GM23338 (cell line): ENCODE measurements at regions not wholly inside any gene's neighbourhood (a gene's known extent, or its start where the extent isn't known, plus 50 kb on each side); places are given as distances from the start of the nearest gene placed in this dataset.

Source experiments
- ATAC-seq: fragments of 200-7000 bp; cut with Tn5 transposase; 3 replicates; pipeline ENCODE4 v1.9.1; 2020
- DNase-seq: peaks from one replicate; pipeline ENCODE4 v3.0.0-alpha.2; 2015; ENCODE audit warnings: low spot score
- H2AFZ ChIP-seq: fragments of 200-600 bp; sonication (generic); 2 replicates; pipeline ENCODE4 v1.8.0; 2016; ENCODE audit warnings: antibody characterized with exemption, mild to moderate bottlenecking, moderate library complexity
- H3F3A ChIP-seq: fragments of 200-600 bp; sonication (generic); replicated peaks from 2 replicates; pipeline ENCODE4 v1.8.0; 2017; ENCODE audit warnings: antibody characterized with exemption, mixed run types, low read depth
- H3K27ac ChIP-seq: fragments of 200-600 bp; sonication (generic); 2 replicates; pipeline ENCODE4 v1.6.1; 2016; ENCODE audit warnings: low read depth
- H3K27me3 ChIP-seq: fragments of 200-600 bp; sonication (generic); 2 replicates; pipeline ENCODE4 v1.8.0; 2016; ENCODE audit warnings: mild to moderate bottlenecking, mixed run types, moderate library complexity; ENCODE audit not compliant: insufficient read depth
- H3K36me3 ChIP-seq: fragments of 200-600 bp; sonication (generic); 2 replicates; pipeline ENCODE4 v1.8.0; 2016; ENCODE audit warnings: mild to moderate bottlenecking; ENCODE audit not compliant: insufficient read depth
- H3K4me1 ChIP-seq: fragments of 200-600 bp; sonication (generic); 2 replicates; pipeline ENCODE4 v1.8.0; 2016; ENCODE audit warnings: mild to moderate bottlenecking, moderate library complexity; ENCODE audit not compliant: insufficient read depth
- H3K4me2 ChIP-seq: fragments of 200-600 bp; sonication (generic); 2 replicates; pipeline ENCODE4 v1.7.1; 2017; ENCODE audit warnings: mixed run types
- H3K4me3 ChIP-seq: fragments of 200-600 bp; sonication (generic); 2 replicates; pipeline ENCODE4 v1.6.1; 2016; ENCODE audit warnings: mixed run types
- H3K79me2 ChIP-seq: fragments of 200-600 bp; sonication (generic); replicated peaks from 2 replicates; pipeline ENCODE4 v1.8.0; 2017; ENCODE audit warnings: mild to moderate bottlenecking; ENCODE audit not compliant: insufficient read depth
- H3K9me2 ChIP-seq: fragments of 200-600 bp; sonication (generic); 2 replicates; pipeline ENCODE4 v1.8.0; 2017; ENCODE audit not compliant: insufficient read depth
- H4K20me1 ChIP-seq: fragments of 200-600 bp; sonication (generic); replicated peaks from 2 replicates; pipeline ENCODE4 v1.8.0; 2017; ENCODE audit warnings: mild to moderate bottlenecking; ENCODE audit not compliant: insufficient read depth
- H3K27ac Mint-ChIP-seq: 2 replicates; pipeline ENCODE4 v1.8.0; 2020; ENCODE audit warnings: inconsistent platforms, mild to moderate bottlenecking, moderate library complexity, mixed read lengths
- H3K27me3 Mint-ChIP-seq: 3 replicates; pipeline ENCODE4 v1.8.0; 2022; ENCODE audit warnings: low read depth, mild to moderate bottlenecking, moderate library complexity, mixed read lengths, inconsistent platforms; ENCODE audit not compliant: insufficient read depth, poor library complexity
- H3K36me3 Mint-ChIP-seq: 3 replicates; pipeline ENCODE4 v1.8.0; 2021; ENCODE audit warnings: low read depth, mild to moderate bottlenecking, inconsistent platforms, moderate library complexity, mixed read lengths
- H3K4me1 Mint-ChIP-seq: 3 replicates; pipeline ENCODE4 v1.8.0; 2020; ENCODE audit warnings: mild to moderate bottlenecking, inconsistent platforms, mixed read lengths
- H3K4me3 Mint-ChIP-seq: 3 replicates; pipeline ENCODE4 v1.8.0; 2021; ENCODE audit warnings: moderate library complexity, mild to moderate bottlenecking, inconsistent platforms, mixed read lengths
- H3K9me3 Mint-ChIP-seq: 3 replicates; pipeline ENCODE4 v1.8.0; 2020; ENCODE audit warnings: moderate library complexity, mild to moderate bottlenecking, inconsistent platforms, mixed read lengths
- EZH2phosphoT487 ChIP-seq: fragments of 200-600 bp; sonication (generic); IDR thresholded peaks from one replicate; pipeline ENCODE4 v1.8.1; 2018; ENCODE audit warnings: antibody characterized with exemption; ENCODE audit not compliant: unreplicated experiment
- JUNB ChIP-seq: IDR thresholded peaks from one replicate; pipeline ENCODE4 v1.6.1; 2016; ENCODE audit warnings: antibody characterized with exemption; ENCODE audit not compliant: unreplicated experiment
- STAT1 ChIP-seq: IDR thresholded peaks from one replicate; pipeline ENCODE4 v1.6.1; 2016; ENCODE audit warnings: antibody characterized with exemption; ENCODE audit not compliant: unreplicated experiment
- ZNF114 ChIP-seq: fragments of 250-450 bp; sonication (Bioruptor Pico); IDR thresholded peaks from 2 replicates; pipeline ENCODE4 v1.5.0; 2020; ENCODE audit warnings: mild to moderate bottlenecking, moderate library complexity
- TF ChIP-seq, protein P1 (sequence below): fragments of 250-450 bp; sonication (Bioruptor Pico); IDR thresholded peaks from 2 replicates; pipeline ENCODE4 v1.5.0; 2020; ENCODE audit warnings: mild to moderate bottlenecking, moderate library complexity
- TF ChIP-seq, protein P2 (sequence below): IDR thresholded peaks from 2 replicates; pipeline ENCODE4 v1.6.1; 2016; ENCODE audit warnings: antibody characterized with exemption

DNA sequence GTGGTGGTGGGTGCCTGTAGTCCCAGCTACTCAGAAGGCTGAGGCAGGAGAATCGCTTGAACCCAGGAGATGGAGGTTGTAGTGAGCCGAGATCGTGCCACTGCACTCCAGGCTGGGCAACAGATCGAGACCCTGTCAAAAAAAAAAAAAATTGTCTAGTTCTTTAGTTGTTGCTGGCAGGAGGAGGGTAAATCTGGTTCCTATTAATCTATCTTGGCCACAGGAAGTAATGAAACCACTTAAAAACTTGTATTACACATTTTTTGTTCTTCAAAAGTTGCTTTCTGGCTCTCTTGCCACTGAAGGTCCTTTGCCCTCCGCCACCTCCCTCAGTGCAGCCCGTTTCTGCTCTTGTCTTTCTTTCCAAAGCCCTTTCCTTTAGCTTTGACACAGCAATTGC is 102.9 kb upstream of the ARSJ start (continued):
- TF ChIP-seq STAT1, result no peak
- TF ChIP-seq, protein P1, sequence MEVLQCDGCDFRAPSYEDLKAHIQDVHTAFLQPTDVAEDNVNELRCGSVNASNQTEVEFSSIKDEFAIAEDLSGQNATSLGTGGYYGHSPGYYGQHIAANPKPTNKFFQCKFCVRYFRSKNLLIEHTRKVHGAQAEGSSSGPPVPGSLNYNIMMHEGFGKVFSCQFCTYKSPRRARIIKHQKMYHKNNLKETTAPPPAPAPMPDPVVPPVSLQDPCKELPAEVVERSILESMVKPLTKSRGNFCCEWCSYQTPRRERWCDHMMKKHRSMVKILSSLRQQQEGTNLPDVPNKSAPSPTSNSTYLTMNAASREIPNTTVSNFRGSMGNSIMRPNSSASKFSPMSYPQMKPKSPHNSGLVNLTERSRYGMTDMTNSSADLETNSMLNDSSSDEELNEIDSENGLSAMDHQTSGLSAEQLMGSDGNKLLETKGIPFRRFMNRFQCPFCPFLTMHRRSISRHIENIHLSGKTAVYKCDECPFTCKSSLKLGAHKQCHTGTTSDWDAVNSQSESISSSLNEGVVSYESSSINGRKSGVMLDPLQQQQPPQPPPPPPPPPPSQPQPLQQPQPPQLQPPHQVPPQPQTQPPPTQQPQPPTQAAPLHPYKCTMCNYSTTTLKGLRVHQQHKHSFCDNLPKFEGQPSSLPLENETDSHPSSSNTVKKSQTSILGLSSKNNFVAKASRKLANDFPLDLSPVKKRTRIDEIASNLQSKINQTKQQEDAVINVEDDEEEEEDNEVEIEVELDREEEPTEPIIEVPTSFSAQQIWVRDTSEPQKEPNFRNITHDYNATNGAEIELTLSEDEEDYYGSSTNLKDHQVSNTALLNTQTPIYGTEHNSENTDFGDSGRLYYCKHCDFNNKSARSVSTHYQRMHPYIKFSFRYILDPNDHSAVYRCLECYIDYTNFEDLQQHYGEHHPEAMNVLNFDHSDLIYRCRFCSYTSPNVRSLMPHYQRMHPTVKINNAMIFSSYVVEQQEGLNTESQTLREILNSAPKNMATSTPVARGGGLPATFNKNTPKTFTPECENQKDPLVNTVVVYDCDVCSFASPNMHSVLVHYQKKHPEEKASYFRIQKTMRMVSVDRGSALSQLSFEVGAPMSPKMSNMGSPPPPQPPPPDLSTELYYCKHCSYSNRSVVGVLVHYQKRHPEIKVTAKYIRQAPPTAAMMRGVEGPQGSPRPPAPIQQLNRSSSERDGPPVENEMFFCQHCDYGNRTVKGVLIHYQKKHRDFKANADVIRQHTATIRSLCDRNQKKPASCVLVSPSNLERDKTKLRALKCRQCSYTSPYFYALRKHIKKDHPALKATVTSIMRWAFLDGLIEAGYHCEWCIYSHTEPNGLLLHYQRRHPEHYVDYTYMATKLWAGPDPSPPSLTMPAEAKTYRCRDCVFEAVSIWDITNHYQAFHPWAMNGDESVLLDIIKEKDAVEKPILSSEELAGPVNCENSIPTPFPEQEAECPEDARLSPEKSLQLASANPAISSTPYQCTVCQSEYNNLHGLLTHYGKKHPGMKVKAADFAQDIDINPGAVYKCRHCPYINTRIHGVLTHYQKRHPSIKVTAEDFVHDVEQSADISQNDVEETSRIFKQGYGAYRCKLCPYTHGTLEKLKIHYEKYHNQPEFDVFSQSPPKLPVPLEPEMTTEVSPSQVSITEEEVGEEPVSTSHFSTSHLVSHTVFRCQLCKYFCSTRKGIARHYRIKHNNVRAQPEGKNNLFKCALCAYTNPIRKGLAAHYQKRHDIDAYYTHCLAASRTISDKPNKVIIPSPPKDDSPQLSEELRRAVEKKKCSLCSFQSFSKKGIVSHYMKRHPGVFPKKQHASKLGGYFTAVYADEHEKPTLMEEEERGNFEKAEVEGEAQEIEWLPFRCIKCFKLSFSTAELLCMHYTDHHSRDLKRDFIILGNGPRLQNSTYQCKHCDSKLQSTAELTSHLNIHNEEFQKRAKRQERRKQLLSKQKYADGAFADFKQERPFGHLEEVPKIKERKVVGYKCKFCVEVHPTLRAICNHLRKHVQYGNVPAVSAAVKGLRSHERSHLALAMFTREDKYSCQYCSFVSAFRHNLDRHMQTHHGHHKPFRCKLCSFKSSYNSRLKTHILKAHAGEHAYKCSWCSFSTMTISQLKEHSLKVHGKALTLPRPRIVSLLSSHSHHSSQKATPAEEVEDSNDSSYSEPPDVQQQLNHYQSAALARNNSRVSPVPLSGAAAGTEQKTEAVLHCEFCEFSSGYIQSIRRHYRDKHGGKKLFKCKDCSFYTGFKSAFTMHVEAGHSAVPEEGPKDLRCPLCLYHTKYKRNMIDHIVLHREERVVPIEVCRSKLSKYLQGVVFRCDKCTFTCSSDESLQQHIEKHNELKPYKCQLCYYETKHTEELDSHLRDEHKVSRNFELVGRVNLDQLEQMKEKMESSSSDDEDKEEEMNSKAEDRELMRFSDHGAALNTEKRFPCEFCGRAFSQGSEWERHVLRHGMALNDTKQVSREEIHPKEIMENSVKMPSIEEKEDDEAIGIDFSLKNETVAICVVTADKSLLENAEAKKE (CRISPR knock-in tag), result no peak
- TF ChIP-seq, protein P2, sequence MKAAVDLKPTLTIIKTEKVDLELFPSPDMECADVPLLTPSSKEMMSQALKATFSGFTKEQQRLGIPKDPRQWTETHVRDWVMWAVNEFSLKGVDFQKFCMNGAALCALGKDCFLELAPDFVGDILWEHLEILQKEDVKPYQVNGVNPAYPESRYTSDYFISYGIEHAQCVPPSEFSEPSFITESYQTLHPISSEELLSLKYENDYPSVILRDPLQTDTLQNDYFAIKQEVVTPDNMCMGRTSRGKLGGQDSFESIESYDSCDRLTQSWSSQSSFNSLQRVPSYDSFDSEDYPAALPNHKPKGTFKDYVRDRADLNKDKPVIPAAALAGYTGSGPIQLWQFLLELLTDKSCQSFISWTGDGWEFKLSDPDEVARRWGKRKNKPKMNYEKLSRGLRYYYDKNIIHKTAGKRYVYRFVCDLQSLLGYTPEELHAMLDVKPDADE, result no peak
- TF ChIP-seq JUNB, result no peak

DNA sequence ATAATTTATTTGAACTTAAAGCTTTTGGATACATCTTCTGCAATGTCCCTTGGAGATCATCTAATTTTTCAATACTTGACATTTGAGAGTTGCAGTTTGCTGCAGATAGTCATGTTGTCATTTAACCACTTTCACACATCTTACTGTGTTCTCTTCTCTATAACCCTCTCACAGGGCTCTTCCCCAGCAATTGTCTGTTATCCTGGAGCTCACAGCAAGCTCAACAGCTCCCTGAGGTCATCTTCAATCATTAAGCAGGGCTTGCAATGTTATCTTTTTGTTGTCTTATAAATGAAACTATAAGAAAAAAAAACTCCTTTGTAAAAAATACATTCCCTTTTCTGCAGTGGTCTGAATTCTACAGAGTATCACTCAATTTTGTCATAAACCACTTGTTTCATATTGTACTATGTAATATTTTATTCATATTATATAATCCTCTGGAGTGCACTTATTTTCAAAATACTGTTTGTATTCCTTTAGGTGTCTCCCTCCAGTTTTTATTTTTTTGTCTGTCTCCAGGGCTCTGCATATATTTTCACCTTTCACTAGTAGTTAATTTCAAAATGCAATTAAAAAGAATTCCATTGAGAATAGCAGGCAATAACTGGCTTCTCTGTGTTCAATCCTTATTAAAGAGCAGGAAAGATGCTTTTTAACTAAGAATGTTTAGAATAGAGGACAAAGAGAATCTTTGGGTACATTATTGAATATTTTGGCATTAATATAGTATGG is 106.3 kb upstream of the ARSJ start:
- Histone ChIP-seq H3K27ac (no peak overlapping the region), H3K36me3 (no peaks in the 10 kb centered on the region), H3K27me3 (no peaks in the 10 kb centered on the region), H2AFZ (no peak overlapping the region), H4K20me1 (no peaks in the 10 kb centered on the region), H3K4me1 (peaks cover 28% of the 10 kb centered on the region), H3K79me2 (no peaks in the 10 kb centered on the region), H3K4me2 (no peak overlapping the region), H3K9me2 (no peaks in the 10 kb centered on the region), H3F3A (no peaks in the 10 kb centered on the region), H3K4me3 (no peak overlapping the region)
- Mint-ChIP-seq H3K36me3 (peaks cover 11% of the 10 kb centered on the region), H3K4me1 (peaks cover 34% of the 10 kb centered on the region), H3K9me3 (peaks cover 8% of the 10 kb centered on the region), H3K4me3 (no peak overlapping the region), H3K27me3 (peaks cover 2% of the 10 kb centered on the region), H3K27ac (no peak overlapping the region)
- no peak for ATAC-seq
- no peak for DNase-seq
- TF ChIP-seq ZNF114 (CRISPR knock-in tag), result no peak
- TF ChIP-seq, protein P1 (CRISPR knock-in tag), result no peak
- TF ChIP-seq STAT1, result no peak
- TF ChIP-seq, protein P2, result no peak
- TF ChIP-seq EZH2phosphoT487, result no peak
- TF ChIP-seq JUNB, result no peak
